Stimulated activated CD8-positive, alpha-beta memory T cell treated with anti-CD3 and anti-CD28 coated beads, Interleukin-7, amount 100 ng/mL, for 1 hour (primary cell): ENCODE measurements at regions not wholly inside any gene's neighbourhood (a gene's known extent, or its start where the extent isn't known, plus 50 kb on each side); places are given as distances from the start of the nearest gene placed in this dataset.
"Not testable (repeated sequence)": the region's sequence is repeated elsewhere in the genome, so short reads cannot be mapped to it uniquely, and the experiment has no call there.

Experiments
- DNase-seq, 2 donors: peaks; one replicate each; pipeline ENCODE4 v3.0.0-alpha.2; 2020; ENCODE audit warnings: low read depth in 2 of 2

DNA sequence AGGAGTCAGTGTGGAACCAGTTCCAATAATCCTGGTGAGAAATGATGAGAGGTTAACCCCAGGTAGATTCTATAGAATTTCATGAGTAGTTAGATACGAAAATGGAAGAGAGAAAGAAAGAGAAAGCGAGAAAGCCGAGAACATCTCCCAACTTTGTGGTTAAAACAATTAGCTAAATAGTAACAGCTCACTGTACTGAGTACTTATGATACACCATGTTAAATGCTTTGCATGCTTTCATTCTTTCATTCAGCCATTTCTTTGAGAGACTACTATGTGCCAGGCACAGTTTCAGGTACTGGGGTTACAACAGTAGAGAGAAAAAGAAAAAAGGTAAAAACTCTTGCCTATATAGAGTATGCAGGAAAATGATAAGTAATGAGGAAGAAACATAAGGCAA lies 109.7 kb upstream of the SYT6 start:
- no peak for DNase-seq

DNA sequence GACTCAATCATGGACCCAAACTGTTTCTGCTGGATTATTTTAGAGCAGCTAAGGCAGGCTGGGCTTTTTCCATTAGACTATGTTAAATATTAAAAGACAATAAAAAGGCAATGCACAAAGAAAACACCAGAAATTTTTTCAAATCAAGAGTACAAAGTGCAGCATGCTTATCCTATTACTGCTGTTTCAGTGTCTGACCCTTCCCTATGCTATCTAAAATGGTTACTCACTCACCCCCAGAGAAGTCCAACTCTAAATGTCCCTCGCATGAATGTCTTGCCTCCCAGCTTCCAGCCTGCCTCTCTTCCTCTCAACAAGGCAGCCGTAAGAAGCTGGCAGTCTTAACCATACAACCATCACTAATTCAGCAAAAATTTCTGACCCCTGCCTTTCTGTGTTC lies 108.7 kb upstream of the SYT6 start:
- no peak for DNase-seq

DNA sequence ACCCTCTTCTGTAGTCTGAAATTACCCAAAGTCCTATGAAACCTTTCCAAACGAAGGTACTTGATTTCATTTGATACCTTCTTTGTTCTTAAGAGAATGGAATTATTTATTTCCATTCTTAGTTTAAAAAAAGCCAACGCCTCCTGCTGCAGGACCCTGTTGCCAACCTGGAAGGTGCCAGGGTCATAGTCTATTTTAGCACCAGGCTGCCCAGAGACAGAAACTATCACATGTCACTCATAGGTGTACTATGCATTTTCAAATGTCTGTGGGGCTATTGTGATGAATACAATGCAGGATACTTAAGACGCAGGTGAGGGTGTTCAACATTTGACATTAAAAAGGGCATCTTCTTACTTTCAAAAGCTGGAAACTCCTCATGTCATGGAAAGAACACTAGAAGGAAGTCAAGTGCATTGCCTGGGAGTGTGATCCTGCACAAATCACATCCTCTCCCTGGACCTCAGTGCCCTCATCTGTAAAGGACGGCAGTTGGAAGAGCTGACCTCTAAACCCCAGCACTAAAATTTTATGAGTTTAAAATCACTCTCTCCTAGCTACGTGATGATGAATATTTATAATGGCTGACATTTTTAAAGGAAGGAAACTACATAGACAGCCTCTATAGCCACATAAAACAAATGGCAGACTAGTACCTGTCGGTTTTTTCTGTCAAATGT lies 107.3 kb upstream of the SYT6 start:
- no peak for DNase-seq

DNA sequence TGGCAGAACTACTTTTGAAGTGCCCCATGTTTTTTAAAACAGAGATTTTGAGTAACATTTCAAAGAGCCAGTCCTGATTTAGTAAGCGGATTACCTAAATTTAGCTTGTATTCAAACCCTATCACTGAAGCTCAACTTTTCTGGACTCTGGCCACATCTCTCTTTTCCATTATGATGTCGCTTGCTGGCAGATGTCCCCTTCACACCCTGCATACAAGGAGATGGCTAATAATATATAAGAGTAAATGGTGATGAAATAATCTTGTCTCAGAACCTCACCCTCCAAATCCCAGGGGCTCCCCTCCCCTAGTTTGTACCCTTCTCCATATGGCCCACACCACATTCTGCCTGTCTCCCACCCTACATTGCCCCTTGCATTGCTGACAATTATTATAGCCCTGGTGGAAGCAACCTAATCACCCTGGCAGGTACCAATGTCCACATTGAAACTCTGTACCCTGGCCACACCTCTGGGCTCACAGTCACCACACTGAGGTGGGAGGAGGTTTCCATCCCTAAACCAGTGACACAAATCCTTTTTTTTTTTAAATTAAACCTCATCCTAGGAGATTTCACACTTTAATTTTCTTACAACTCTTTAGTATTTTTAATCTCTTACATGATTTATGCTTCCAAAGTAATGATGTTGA lies 106.0 kb upstream of the SYT6 start:
- no peak for DNase-seq

DNA sequence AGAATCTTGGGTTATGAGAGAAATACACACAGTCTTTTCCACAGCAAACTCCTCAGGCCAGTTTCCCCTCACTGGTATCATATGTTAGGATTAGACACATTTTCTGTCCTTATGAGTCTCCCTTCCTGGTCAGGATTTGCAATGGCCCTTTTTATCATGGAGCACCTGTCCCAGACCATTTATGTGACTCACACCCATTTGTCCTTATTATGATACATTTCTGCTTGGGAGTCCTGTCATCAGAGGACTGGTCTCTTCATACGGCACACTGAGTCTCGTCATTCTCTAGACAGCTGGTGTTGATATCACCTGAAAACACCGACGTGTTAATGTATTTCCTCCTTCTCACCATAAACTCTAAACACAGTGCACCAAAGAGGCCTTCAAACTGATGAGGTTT lies 105.0 kb upstream of the SYT6 start:
- DNase-seq = no peak

DNA sequence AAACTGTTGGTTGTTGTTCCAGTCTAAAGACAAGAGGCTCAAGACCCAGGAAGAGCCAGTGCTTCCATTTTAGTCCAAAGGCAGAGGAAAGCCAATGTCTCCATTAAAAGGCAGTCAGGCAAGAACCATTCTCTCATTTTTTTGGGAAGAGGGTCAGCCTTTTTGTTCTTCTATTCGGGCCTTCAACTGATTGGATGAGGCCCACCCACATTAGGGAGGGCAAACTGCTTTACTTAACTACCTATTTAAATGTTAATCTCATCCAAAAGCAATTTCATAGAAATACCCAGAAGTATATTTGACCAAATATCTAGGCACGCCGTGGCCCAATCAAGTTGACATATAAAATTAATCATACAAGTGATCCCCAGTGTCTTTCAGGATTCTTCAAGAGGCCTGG lies 104.4 kb upstream of the SYT6 start:
- DNase-seq = no peak

DNA sequence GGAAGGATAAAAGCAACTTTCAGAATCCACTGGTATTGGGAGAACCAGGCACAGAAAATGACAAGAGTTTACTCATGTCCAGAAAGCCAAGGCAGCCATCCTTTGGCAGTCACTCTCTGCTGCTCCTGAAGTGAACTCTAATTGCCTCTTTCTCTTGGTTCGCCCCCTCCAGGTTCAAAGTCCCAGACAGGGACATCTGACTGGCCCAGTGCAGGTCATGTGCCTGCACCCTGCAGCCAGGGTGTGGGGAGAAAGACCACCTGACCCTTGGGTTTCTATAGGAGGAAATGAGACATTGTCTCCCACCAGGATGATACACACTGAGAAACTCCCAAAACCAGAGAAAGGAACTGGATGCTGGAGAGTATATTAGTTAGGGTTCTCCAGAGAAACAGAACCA lies 103.9 kb upstream of the SYT6 start:
- DNase-seq = no peak

DNA sequence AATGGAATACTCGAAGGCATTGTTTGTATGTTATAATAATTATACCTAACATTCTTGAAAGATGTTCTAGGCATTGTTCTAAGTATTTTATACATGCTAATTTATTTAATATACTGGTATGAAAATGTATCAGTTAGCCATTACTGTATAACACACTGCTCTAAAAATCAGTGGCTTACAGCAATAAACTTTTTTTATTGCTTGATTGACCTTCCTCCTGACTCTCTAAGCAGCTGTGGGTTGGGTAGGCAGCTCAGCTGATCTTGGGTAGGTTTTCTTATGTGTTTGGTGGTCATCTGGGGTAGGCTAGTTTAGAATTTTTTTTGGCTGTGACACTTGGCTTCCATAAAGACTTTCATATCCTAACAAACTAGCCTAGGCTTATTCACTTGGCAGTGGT lies 100.2 kb upstream of the SYT6 start:
- no peak for DNase-seq

DNA sequence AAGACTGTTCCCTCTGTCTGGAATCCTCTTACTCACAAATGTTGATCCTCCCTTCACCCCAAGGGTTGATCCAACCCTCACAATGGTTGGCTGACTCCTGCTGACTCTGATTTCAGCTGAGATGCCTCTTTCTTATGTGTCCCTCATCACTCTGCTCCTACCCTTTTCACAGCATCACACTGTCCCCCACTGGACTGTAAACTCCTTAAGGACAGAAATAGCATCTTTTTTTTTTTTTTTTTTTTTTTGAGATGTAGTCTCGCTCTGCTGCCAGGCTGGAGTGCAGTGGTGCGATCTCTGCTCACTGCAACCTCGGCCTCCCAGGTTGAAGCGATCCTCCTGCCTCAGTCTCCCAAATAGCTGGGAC lies 97.9 kb upstream of the SYT6 start:
- DNase-seq = no peak

DNA sequence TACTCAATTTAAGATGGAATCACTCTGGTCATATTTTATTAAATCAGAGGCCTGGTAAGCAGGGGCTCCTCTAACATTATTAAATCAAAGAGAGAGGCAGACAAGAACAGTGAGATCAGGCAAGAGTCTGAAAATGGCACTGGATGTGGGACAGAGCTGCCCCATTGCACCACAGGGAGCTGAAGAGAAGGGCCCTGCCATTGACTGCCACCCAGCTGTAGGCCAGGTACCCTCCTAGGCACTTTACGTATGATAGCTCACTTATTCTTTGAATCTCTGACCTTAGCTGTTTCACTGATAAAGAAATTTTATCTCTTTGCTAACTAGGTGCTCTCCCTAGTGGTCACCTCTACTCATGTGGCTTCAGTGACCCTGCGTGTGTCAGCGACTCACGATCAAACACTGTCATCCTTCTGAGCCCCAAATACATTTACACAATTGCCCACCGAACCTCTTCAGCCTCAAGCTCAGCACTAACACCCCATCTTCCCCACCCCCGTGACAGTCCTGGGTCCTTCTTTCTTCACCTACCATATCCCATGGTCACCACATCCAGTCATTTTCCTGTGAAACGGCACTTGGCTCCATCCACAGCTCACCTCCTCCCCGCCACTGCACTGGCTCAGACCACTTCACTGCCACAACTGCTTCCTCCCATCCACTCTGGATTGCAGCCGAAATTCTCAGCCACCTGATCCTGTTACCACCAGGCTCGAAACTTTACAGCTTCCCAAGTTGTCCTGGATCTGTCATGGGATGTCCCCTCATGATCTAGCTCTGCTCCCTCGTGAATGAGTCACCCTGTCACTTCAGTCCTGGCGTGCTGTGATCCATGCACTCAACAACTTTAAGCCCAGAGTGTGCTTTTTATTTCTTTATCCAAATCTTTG lies 97.3 kb upstream of the SYT6 start:
- no peak for DNase-seq

DNA sequence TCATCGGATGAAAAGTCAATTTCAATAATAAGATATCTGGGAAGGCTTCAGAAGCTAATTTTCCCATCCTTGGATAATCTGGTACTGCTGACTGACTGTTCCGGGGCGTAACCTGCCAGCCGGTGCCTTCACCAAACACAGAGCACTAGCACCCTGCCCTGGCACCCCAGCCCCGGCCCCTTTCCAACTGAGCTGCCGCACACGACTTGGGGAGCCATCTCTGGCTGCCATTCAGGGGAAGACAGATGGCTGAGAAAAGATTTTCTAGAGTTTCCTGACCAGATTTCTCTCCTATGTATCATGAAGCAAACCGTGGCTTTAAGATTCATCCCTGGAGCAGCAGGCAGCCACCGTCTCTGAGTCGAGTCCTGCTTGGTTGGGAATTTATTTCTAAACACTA lies 96.0 kb upstream of the SYT6 start:
- DNase-seq = no peak

DNA sequence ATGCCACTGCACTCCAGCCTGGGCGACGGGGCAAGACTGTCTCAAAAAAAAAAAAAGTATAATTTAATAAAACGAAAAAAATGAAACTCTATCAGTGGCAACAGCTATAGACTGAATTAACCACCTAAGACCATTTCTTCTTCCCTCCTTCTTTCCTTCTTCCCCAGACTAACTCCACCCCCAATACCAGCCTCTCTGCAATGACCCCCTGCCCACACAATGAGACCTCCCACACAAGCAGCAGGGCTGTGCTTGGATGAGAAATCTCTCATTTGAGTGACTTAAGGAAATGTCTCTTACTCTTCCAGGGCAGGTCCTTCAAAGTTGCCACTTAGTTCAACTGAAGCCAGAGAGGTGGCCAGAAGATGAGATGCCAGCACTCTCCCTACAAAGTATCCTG lies 94.5 kb upstream of the SYT6 start:
- DNase-seq = no peak

DNA sequence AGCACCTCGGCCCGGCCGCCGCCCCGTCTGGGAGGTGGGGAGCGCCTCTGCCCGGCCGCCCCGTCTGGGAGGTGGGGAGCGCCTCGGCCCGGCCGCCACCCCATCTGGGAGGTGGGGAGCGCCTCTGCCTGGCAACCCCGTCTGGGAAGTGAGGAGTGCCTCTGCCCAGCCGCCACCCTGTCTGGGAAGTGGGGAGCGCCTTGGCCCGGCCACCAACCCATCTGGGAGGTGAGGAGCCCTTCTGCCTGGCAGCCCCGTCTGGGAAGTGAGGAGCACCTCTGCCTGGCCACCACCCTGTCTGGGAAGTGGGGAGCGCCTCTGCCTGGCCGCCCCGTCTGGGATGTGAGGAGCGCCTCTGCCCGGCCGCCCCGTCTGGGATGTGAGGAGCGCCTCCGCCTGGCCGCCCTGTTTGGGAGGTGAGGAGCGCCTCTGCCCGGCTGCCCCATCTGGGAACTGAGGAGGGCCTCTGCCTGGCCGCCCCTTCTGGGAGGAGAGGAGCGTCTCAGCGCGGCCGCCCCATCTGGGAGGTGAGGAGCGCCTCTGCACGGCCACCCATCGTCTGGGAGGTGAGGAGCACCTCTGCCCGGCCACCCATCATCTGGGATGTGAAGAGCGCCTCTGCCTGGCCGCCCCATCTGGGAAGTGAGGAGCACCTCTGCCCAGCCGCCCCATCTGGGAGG lies 89.0 kb upstream of the SYT6 start:
- not testable (repeated sequence) for DNase-seq

DNA sequence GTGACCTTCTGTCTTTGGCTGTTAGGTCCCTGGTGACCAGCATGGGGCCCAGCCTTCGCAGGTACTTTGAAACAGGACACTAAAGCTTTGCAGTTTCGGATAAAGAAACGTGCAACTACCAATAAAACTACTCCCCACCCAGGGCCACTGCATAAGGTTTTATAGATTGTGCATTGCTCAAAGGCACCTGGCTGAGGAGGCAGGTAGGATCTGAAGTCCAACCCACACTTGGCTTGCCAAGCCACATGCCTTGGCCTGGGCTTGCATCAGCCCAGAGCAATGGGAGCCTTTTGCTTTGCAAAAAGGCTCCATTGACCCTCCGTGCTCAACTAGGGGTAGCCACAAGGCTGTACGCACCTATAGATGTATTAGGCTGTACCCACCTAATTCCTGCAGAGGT lies 84.4 kb upstream of the SYT6 start:
- DNase-seq = no peak

DNA sequence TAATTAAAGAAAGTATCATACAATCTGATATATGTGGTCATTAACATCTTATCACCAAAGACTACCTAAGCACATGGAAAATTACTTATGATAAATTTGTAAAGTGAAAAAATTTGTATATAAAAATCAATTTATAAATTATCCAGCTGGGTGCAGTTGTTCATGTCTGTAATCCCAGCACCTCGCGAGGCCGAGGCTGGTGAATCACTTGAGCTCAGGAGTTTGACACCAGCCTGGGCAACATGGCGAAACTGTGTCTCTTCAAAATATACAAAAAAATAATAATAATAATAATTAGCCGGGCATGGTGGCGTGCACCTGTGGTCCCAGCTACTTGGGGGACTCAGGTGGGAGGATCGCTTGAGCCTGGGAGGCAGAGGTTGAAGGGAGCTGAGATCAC lies 82.8 kb upstream of the SYT6 start:
- DNase-seq = no peak

DNA sequence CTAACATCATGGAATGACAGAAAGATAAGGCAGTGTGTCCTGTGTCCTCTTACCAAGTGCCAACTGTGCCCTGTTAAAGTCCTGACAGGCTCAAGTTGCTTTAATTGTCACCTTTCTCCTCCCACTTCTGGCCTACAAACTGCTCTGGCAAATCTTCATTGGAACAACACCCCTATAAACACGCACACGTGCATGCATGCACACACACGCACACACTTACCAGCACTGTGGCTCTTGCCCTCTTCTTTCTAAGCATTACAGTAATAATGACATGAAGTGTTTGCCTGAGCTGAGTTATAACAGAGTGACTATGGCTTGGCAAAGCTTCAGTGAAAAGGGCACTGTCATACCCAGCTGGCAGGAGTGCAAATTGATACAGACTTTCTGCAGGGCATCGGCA lies 82.3 kb upstream of the SYT6 start:
- no peak for DNase-seq

DNA sequence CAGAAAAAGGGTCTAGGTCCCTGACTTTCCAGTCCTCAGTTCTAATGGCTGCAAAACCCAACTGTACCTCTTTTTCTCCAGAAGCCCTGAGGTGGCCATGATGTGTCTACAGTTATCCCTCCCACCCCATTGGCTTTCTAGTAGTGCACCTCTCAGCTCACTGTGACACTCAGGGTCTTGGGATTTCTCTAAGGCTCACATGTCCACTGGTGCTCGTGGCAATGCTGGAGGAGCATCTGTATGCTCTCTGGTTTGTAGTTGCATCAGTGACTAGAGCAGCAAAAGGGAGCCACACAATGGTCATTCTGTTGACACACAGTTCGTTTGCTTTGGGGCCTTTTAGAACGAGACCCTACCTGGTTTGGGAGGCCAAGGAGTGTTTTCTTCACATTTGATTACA lies 81.6 kb upstream of the SYT6 start:
- no peak for DNase-seq

DNA sequence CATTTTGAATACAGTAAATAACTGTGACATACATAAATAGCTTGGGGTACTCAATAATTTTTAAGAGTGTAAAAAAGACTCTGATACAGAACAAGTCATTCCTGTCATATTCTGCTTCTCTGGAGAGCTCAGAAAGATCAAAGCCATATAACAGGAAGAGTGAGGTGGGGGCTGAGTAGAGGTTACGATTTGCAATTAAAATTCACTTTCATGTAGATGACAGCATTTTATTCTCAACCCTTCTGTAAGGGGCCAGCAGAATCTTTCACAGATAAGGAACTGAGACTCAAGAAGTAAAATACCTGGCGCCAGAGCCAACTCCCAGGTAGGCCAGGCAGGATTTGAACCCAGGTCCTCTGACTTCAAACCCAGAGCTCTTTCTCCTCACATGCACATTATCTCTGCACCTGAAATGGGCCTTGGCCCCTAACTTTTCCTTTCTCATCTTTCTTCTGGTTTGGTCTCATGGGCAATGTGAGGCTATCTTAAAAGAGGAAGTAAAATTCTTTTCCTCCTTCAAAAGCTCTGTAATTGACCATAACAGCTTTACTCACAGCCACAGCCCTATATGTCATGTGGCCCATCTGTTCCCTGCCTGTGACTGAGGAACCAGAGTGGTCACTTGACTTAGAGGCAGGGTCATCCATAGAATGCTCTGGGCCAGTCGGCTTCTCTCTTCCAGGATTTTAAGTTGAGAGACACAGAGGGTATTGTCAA lies 80.9 kb upstream of the SYT6 start:
- no peak for DNase-seq

DNA sequence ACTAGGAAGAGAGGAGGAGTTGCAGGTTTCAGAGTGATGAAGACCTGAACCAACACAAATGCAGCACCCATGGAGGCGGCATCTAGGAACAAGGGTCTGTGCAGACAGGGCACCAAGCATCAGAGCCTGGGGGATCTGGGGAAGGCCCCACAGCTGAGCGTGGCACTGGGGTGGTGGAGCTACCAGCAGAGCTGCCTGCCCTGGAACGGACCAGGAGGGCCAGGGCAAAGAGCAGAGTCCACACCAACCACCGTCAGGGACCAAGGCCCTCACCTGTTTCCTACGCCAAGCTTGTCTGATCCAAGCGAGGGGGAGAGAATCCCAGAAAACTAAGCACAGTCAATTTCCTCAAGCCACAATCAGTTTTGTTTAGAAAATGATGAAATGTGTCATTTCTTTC lies 79.0 kb upstream of the SYT6 start:
- DNase-seq = no peak

DNA sequence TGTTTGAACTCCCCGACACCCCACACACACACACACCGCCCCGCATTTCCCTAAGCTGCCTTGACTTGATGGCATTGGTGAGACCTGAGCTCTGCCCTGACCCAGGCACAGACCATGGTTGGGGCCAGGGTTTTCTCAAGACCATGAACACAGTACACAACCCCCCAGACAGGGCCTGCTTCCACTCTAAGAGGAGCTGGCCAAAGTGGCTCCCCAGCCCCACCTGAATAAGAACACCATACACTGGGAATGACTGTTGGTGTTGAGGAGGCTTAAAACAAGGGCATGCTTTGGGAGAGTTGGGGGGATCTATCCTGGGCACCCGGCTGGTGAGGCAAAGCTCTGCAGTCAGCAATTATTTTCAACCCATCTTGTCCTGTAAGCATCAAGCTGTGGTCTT lies 77.6 kb upstream of the SYT6 start:
- no peak for DNase-seq

DNA sequence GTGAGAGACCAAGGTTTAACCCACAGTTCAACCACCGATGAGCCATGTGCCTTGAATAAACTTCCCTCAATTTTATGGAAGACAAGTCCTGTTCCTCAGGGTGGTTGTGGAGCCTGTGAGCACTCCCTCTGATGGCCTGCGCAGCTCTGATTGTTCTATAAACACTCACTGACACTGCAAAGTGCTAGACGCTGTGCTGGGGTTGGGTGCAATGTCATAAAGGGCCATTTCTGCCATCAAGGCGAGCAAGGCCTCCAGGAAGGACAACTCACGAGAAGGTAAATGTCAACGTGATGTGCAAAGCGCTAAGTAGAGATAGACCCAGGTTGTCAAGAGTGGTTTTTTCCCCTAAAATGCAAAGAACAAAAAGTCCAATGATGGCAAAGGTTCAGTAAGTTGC lies 75.7 kb upstream of the SYT6 start:
- DNase-seq = no peak

DNA sequence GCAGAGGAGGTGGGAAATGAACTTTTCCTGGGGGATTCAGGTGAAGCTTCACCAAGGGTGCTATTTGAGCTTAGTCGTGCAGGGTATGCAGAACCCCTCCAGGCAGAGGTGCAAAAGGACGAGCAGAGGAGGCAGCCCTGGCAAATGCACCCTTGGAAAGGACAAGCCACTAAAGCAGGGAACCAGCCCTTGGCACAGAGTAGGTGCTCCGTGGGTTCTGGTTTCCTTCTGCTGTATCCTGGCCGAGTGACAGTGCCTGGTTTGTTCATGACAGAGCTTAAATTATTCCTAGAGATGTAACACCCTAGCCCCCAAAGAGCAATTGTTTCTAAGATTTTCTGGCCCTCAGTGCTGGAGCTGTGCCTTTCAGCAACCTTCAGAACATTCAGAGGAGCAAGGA lies 73.4 kb upstream of the SYT6 start:
- no peak for DNase-seq
